GM12878 (cell line): ENCODE measurements at regions not wholly inside any gene's neighbourhood (a gene's known extent, or its start where the extent isn't known, plus 50 kb on each side); places are given as distances from the start of the nearest gene placed in this dataset.

Source experiments
- ATAC-seq: fragments of 200-7000 bp; cut with Tn5 transposase; 3 replicates; pipeline ENCODE4 v1.9.1; 2020; ENCODE audit warnings: mild to moderate bottlenecking, moderate library complexity
- BruUV-seq: library from RNA; stranded (reverse); fragments of 400-500 nt; replicated peaks from 2 replicates; lab custom pipeline; 2021; lab: Mats Ljungman, UMichigan
- CTCF ChIA-PET: fragments of 300-600 bp; sonication (Branson Sonifier 250); formaldehyde crosslinking; extraction: SDS; loops from one replicate; lab custom pipeline; 2021; ENCODE audit warnings: inconsistent platforms; lab: Yijun Ruan, JAX
- POLR2A ChIA-PET: fragments of 350-600 bp; formaldehyde crosslinking; extraction: SDS; loops from one replicate; lab custom pipeline; 2021; ENCODE audit warnings: inconsistent platforms; lab: Charles Lee
- RAD21 ChIA-PET: fragments of 300-600 bp; sonication (Branson Sonifier 250); formaldehyde crosslinking; loops from one replicate; lab custom pipeline; 2023; ENCODE audit warnings: antibody characterized with exemption; ENCODE audit not compliant: unreplicated experiment; lab: Charles Lee
- SMC1A ChIA-PET: fragments of 300-600 bp; sonication (Branson Sonifier 250); formaldehyde crosslinking; loops from one replicate; lab custom pipeline; 2023; ENCODE audit not compliant: unreplicated experiment, uncharacterized antibody; lab: Charles Lee
- DNase-seq: peaks from one replicate; pipeline ENCODE4 v3.0.0-alpha.2; 2011; ENCODE audit warnings: low read depth, low spot score
- FAIRE-seq: peaks from 3 replicates; lab custom pipeline; 2011; peaks lifted over from hg19 to GRCh38; lab: Jason Lieb, UNC
- H2AFZ ChIP-seq: 2 replicates; pipeline ENCODE4 v1.6.0; 2011; ENCODE audit warnings: low read depth, low read length, control low read depth; ENCODE audit not compliant: control insufficient read depth
- H3K27ac ChIP-seq: 2 replicates; pipeline ENCODE4 v1.5.1; 2011; ENCODE audit warnings: control low read depth; ENCODE audit not compliant: control insufficient read depth, insufficient read depth
- H3K27me3 ChIP-seq, 2 experiments: replicated peaks in 1 of 2; 2 replicates each; pipeline versions ENCODE4 v1.6.0 to v1.6.1; 2011; ENCODE audit warnings: low read length in 1 of 2; ENCODE audit not compliant: control insufficient read depth in 2 of 2, insufficient read depth in 2 of 2
- H3K36me3 ChIP-seq, 2 experiments: 2 replicates each; pipeline ENCODE4 v1.5.1; 2011; ENCODE audit warnings: low read length in 1 of 2; ENCODE audit not compliant: control insufficient read depth in 2 of 2, insufficient read depth in 2 of 2
- H3K4me1 ChIP-seq: 2 replicates; pipeline ENCODE4 v1.6.1; 2011; ENCODE audit warnings: mild to moderate bottlenecking, low read length, moderate library complexity, mixed read lengths; ENCODE audit not compliant: control insufficient read depth, insufficient read depth
- H3K4me2 ChIP-seq: 2 replicates; pipeline ENCODE4 v1.6.0; 2011; ENCODE audit warnings: control low read depth; ENCODE audit not compliant: control insufficient read depth, insufficient read depth
- H3K4me3 ChIP-seq: fragments of 200-600 bp; sonication (generic); 2 replicates; pipeline ENCODE4 v1.5.1; 2016
- H3K79me2 ChIP-seq: 2 replicates; pipeline ENCODE4 v1.6.0; 2011; ENCODE audit warnings: low read length; ENCODE audit not compliant: control insufficient read depth, insufficient read depth
- H3K9ac ChIP-seq: 2 replicates; pipeline ENCODE4 v1.8.0; 2011; ENCODE audit warnings: low read length, control low read depth, mixed read lengths; ENCODE audit not compliant: control insufficient read depth, insufficient read depth
- H3K9me3 ChIP-seq: replicated peaks from 3 replicates; pipeline ENCODE4 v1.5.1; 2011; ENCODE audit warnings: mild to moderate bottlenecking, low read length; ENCODE audit not compliant: control insufficient read depth, insufficient read depth
- H4K20me1 ChIP-seq: 2 replicates; pipeline ENCODE4 v1.6.0; 2011; ENCODE audit not compliant: control insufficient read depth, insufficient read depth
- CBX5 ChIP-seq: sonication (generic); IDR thresholded peaks from 2 replicates; pipeline ENCODE4 v1.6.1; 2016; ENCODE audit warnings: low read depth, moderate library complexity, mild to moderate bottlenecking, inconsistent platforms
- CREB1 ChIP-seq: IDR thresholded peaks from 2 replicates; pipeline ENCODE4 v1.6.1; 2012; ENCODE audit warnings: low read depth, mild to moderate bottlenecking, inconsistent platforms
- EGR1 ChIP-seq, 2 experiments: IDR thresholded peaks; 1 replicate in 1 of 2; 2 replicates in 1 of 2; pipeline ENCODE4 v1.6.1; 2011 to 2012; ENCODE audit warnings: low read depth in 2 of 2, low read length in 2 of 2, borderline replicate concordance in 1 of 2, mild to moderate bottlenecking in 1 of 2, moderate library complexity in 1 of 2
- JUNB ChIP-seq: IDR thresholded peaks from 2 replicates; pipeline ENCODE4 v1.6.1; 2016; ENCODE audit warnings: antibody characterized with exemption, mild to moderate bottlenecking
- MEF2B ChIP-seq: fragments of 450-650 bp; IDR thresholded peaks from 2 replicates; pipeline ENCODE4 v1.6.1; 2018; ENCODE audit warnings: mild to moderate bottlenecking, moderate library complexity; ENCODE audit not compliant: partially characterized antibody, poor library complexity, severe bottlenecking
- MYB ChIP-seq: fragments of 150-350 bp; IDR thresholded peaks from 2 replicates; pipeline ENCODE4 v1.6.1; 2014; ENCODE audit warnings: mild to moderate bottlenecking, low read depth, low read length, borderline replicate concordance
- PAX8 ChIP-seq: fragments of 450-650 bp; IDR thresholded peaks from 2 replicates; pipeline ENCODE4 v1.6.1; 2017; ENCODE audit warnings: mild to moderate bottlenecking, moderate library complexity
- POLR2AphosphoS5 ChIP-seq: IDR thresholded peaks from 2 replicates; pipeline ENCODE4 v1.6.1; 2011; ENCODE audit warnings: mild to moderate bottlenecking, low read length, inconsistent platforms
- POU2F2 ChIP-seq: IDR thresholded peaks from 3 replicates; pipeline ENCODE4 v1.6.1; 2011; ENCODE audit warnings: low read depth, mild to moderate bottlenecking, low read length, borderline replicate concordance
- RAD51 ChIP-seq: fragments of 450-650 bp; IDR thresholded peaks from 2 replicates; pipeline ENCODE4 v1.6.1; 2016; ENCODE audit warnings: moderate library complexity, mild to moderate bottlenecking, inconsistent platforms
- RELA ChIP-seq: fragments of 450-650 bp; IDR thresholded peaks from 2 replicates; pipeline ENCODE4 v1.8.0; 2014; ENCODE audit warnings: borderline replicate concordance; ENCODE audit not compliant: partially characterized antibody
- SPI1 ChIP-seq: IDR thresholded peaks from 2 replicates; pipeline ENCODE4 v1.6.1; 2011; ENCODE audit warnings: low read depth, mild to moderate bottlenecking, low read length, moderate library complexity, borderline replicate concordance; ENCODE audit not compliant: insufficient read depth
- STAT3 ChIP-seq: IDR thresholded peaks from 2 replicates; pipeline ENCODE4 v1.6.1; 2011; ENCODE audit warnings: low read depth, low read length, improper control_type of control experiment
- TAF1 ChIP-seq: IDR thresholded peaks from 2 replicates; pipeline ENCODE4 v1.6.1; 2011; ENCODE audit warnings: mild to moderate bottlenecking, low read depth, low read length, borderline replicate concordance
- ZNF274 ChIP-seq: IDR thresholded peaks from one replicate; pipeline ENCODE4 v1.8.0; 2011; ENCODE audit not compliant: insufficient read length, insufficient read depth
- WGBS: methylation state at CpG from one replicate; pipeline ENCODE4 v1.1.6; 2016; ENCODE audit warnings: low lambda C conversion rate; ENCODE audit not compliant: insufficient replicate concordance, insufficient coverage; ENCODE audit errors: missing lambda C conversion rate; 5-methylcytosine and 5-hydroxymethylcytosine counted together
- in situ Hi-C: fragments of 300-500 bp; cut with MboI; formaldehyde crosslinking; loops from 9 replicates; pipeline ENCODE4 v1.14.3; 2018; ENCODE audit warnings: mixed read lengths
- intact Hi-C: fragments of 100-400 bp; cut with micrococcal nuclease; formaldehyde crosslinking; loops from one replicate; pipeline ENCODE4 v1.14.2; 2022; ENCODE audit not compliant: unreplicated experiment
- TF ChIP-seq, protein P1 (sequence below): IDR thresholded peaks from 2 replicates; pipeline ENCODE4 v1.6.1; 2012; ENCODE audit warnings: low read depth, low read length, improper control_type of control experiment

DNA sequence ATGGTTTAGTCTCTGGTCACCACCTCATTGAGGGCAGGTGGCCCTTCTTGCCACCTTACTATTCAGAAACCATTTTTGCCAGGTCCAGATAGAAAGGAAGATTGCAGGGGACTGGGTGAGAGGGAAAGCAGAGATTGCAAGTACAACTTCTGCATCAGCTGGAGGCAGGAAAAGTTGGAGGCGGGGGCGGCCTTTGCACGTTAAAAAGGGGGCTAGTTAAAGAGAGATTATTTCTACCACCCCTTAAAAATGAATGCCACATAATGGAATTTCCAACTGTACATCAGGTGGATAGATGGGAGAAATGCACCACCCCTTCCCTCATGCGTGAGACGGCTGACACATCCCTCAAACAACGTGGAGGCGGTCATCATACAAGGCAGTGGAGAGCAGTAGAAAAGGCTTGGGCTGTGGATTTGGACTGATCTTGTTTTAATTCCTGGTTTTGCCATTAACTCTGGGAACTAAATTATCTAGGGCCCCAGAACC, 95.4 kb upstream of the CNKSR3 start:
- H3K79me2 ChIP-seq: no peaks in the 10 kb centered on the region

DNA sequence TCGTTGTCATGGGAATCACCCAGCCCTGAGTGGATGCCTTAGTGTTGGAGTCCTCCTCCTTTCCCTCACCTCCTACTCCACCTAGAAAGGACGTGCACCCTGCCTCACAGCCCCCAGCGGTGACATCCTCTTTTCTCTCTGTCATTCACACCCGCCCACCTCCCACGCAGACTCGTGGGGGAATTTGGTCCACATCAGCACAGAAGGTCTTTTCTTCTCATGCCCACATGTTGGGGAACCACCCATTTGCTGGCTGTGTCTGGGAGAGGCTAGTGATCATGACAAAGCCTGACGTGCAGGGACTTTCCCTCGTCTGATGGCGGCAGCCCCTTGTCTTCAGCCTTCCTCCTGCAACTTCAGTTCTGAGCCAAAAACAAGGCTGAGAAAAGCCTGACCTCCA, 96.0 kb upstream of the CNKSR3 start:
- Histone ChIP-seq H3K9ac (peak overlapping the region; percentile 24), H3K9me3 (peaks cover 2% of the 10 kb centered on the region; the same call in 2 of the 3 replicates), H3K27me3 (no peaks in the 10 kb centered on the region), H3K4me2 (peak overlapping the region; percentile 36), H3K79me2 (no peaks in the 10 kb centered on the region), H3K4me3 (no peak overlapping the region; the same call in 1 of the 2 replicates), H3K27ac (peak overlapping the region; percentile 73), H2AFZ (peak overlapping the region; percentile 57), H3K36me3 (no peaks in the 10 kb centered on the region), H3K4me1 (peaks cover 31% of the 10 kb centered on the region), H4K20me1 (no peaks in the 10 kb centered on the region)
- intact Hi-C loops (loop anchor here (5.0 to 10.0 kb wide), 5 partner anchors 126 to 568 kb away; partner anchors contain the start of gene SCAF8), in situ Hi-C loops (no loop called here)
- WGBS: 1% methylated on average over 9 of the region's 9 CpGs
- BruUV-seq: no TSS peak
- CTCF ChIA-PET: no interaction called here
- FAIRE-seq (peak; percentile 86), DNase-seq (peak; percentile 93), ATAC-seq (peak; percentile 82)
- RAD21 ChIA-PET: no interaction called here
- POLR2A ChIA-PET: no interaction called here
- SMC1A ChIA-PET: interaction anchor here (0.7 kb wide), 1 partner anchor 201 kb away, joined by 3 read pairs; no protein-coding TSS in a partner anchor
- TF ChIP-seq CREB1 (peak; percentile 83), MYB (peak; percentile 32; the same call in 1 of the 2 replicates), POU2F2 (0 out of 3 replicates have a peak, but pooled peaks have one; percentile 23), RAD51 (peak; percentile 64; the same call in 1 of the 2 replicates), JUNB (peak; percentile 58), RELA (peak; percentile 96), SPI1 (peak; percentile 75; the same call in 1 of the 2 replicates), STAT3 (no peak), PAX8 (no peak), MEF2B (peak; percentile 91), POLR2AphosphoS5 (peak; percentile 72), ZNF274 (no peak)
- TF ChIP-seq, protein P1, sequence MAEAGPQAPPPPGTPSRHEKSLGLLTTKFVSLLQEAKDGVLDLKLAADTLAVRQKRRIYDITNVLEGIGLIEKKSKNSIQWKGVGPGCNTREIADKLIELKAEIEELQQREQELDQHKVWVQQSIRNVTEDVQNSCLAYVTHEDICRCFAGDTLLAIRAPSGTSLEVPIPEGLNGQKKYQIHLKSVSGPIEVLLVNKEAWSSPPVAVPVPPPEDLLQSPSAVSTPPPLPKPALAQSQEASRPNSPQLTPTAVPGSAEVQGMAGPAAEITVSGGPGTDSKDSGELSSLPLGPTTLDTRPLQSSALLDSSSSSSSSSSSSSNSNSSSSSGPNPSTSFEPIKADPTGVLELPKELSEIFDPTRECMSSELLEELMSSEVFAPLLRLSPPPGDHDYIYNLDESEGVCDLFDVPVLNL: no peak

More for the DNA sequence above, 95.4 kb upstream of the CNKSR3 start:
- ATAC-seq (no peak), FAIRE-seq (no peak)
- Histone ChIP-seq H4K20me1 (no peaks in the 10 kb centered on the region), H3K4me3 (no peak overlapping the region; the same call in 1 of the 2 replicates), H3K27ac (peak overlapping the region; percentile 73), H2AFZ (peak overlapping the region; percentile 57; the same call in 1 of the 2 replicates)
- BruUV-seq: no TSS peak
- peak; percentile 7; the same call in 1 of the 2 replicates for TF ChIP-seq CBX5
- TF ChIP-seq EGR1 (IDR thresholded peaks at IDR 0.05; ENCODE audit: borderline replicate concordance in 1 of 2, low read depth in 2 of 2, low read length in 2 of 2): 0 out of 3 replicates have a peak, but pooled peaks of 1 of the 2 experiments have one; percentile 21
- TF ChIP-seq TAF1: no peak
- TF ChIP-seq, all 136 proteins: peak for 2
- peaks cover 2% of the 10 kb centered on the region; the same call in 2 of the 3 replicates for H3K9me3 ChIP-seq
- H3K4me1 ChIP-seq: peaks cover 31% of the 10 kb centered on the region
- SMC1A ChIA-PET: interaction anchor here (0.6 to 2.4 kb wide), 5 partner anchors 10 to 357 kb away, joined by 3 to 13 read pairs (median 3); no protein-coding TSS in a partner anchor
- H3K4me2 ChIP-seq: peak overlapping the region; percentile 36
- intact Hi-C loops (loop anchor here (1.0 to 10.0 kb wide), 6 partner anchors 126 to 569 kb away; partner anchors contain the start of gene SCAF8), in situ Hi-C loops (no loop called here)
- no peak for DNase-seq
- no peaks in the 10 kb centered on the region for H3K27me3 ChIP-seq
- POLR2A ChIA-PET: no interaction called here
- H3K36me3 ChIP-seq: no peaks in the 10 kb centered on the region
- CTCF ChIA-PET: interaction anchor here (0.7 to 1.5 kb wide), 3 partner anchors 25 to 566 kb away, joined by 3 to 4 read pairs (median 4); no protein-coding TSS in a partner anchor
- H3K9ac ChIP-seq: peak overlapping the region; percentile 24; the same call in 1 of the 2 replicates
- RAD21 ChIA-PET: interaction anchor here (0.7 to 1.5 kb wide), 6 partner anchors 10 to 566 kb away, joined by 3 to 4 read pairs (median 3); no protein-coding TSS in a partner anchor
- WGBS: 13% methylated on average over 7 of the region's 7 CpGs
